NCI-H146 treated with DMSO at 0.1 percent for 48 hours (cell line): ENCODE measurements at regions not wholly inside any gene's neighbourhood (a gene's known extent, or its start where the extent isn't known, plus 50 kb on each side); places are given as distances from the start of the nearest gene placed in this dataset.
"Not testable (repeated sequence)": the region's sequence is repeated elsewhere in the genome, so short reads cannot be mapped to it uniquely, and the experiment has no call there.

Source experiments
- DNase-seq: peaks from one replicate; lab custom pipeline; 2025; ENCODE audit not compliant: unreplicated experiment; lab: John Stamatoyannopoulos, UW

DNA sequence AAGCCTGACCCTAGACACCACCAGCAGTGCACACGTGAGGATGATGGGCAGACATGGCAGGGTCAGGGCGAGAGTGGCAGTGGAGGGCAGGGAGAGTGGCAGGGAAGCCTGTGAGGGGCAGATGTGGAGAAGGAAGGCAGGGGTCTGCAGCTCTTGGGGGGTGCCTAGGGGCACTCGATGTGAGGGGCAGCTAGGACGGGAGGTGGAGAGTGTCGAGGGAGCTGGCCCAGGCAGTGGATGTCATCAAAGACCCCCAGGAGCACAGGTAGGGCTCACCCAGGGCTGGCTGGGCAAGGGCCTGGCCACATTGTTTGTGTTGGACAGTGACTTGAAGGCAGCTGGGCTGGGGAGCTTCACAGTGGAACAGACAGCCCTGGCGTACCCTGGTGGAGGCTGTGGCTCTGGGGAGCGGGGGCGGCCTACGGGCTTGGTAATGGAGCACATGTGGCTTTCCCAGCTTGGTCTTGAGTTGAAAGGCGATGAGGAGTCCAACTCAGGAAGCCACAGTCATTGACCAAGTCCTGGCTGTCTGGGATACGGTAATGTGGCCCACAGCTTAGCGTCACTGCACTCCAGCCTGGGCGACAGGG, 87.1 kb downstream of the RTP5 start:
- no peak for DNase-seq

DNA sequence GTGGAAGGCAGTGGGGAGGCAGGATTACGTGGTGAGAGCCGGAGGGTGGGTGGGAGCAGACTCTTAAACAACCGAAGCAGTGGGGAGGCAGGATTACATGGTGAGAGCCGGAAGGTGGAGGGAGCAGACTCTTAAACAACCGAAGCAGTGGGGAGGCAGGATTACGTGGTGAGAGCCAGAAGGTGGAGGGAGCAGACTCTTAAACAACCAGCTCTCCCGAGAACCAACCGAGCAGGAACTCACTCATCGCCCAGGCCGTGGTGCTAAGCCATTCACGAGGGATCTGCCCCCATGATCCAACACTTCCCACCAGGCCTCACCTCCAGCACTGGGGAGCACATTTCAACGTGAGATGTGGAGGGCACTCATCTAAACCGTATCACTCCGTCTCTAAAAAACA, 87.7 kb downstream of the RTP5 start:
- no peak for DNase-seq

GRCh38 chr2:241958818-241959545, 89.5 kb downstream of the RTP5 start:
- DNase-seq, result no peak

DNA sequence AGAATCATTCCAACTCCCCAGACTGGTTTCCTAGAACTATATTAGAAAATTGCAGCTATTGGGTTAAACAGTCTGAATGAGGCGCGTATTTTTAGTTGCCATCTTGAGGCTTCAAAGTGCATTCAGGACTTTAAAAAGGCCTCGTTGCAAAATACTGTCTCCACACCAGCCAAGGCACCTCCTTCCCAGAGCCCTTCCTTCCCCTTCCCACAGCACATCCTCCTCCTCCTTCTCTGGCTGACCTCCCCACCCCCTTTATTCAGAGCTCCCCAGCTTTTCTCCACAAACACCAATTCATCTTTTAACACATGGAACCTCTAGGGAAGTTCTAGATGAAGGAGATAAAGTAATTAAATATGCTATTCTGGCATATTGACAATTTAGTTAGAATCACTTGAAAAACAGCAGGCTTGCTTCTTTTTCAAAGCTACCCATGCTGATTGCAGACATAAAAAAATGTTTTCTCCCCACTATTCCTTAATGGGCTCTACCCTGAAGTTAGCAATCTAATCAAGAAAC, 90.3 kb downstream of the RTP5 start:
- no peak for DNase-seq

- DNase-seq, result no peak
Measured at GRCh38 chr2:241961454-241961853, 91.9 kb downstream of the RTP5 start.

DNA sequence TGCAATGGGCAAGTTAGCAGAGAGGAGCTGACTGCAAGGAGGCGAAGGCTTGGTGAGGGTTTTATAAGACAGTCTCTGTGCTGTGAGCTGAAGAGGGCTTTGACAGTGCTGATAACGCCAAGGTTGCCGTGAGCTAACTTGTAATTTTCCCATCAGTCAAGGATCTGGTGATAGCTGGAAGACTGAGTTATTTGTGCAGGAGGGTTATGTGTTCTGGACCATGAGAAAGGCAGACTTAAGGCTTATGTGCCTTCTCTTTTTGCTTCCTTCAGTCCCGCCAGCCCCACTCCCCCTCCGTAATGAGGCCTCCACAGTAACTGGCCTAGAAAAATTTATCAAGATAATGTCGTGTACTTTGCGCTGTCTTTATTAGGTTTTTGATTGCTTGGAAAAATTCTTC, 94.6 kb downstream of the RTP5 start:
- no peak for DNase-seq

DNA sequence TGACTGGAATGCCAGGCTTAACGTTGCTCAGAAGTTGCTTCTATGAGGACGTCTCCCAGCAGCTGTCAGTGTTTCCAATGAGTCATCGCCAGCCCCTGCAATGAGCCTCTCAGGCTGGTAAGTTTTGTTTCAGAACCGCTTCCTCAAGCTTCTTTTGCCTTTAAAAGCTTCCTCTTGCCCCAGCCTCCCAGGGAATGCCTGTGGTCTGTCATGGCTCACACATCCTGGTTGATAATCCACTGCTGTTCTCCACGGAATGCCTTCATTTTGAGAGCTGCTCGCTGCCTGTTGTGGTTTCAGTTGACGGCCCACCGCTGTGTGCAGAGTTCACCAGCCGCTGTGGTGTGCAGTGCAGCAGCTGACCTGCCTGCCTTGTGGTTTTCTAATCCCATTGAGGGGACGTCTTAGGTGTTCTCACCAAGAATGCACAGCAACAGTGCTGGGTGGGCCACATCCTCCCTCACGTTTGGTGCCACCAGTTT, 96.4 kb downstream of the RTP5 start:
- no peak for DNase-seq

DNA sequence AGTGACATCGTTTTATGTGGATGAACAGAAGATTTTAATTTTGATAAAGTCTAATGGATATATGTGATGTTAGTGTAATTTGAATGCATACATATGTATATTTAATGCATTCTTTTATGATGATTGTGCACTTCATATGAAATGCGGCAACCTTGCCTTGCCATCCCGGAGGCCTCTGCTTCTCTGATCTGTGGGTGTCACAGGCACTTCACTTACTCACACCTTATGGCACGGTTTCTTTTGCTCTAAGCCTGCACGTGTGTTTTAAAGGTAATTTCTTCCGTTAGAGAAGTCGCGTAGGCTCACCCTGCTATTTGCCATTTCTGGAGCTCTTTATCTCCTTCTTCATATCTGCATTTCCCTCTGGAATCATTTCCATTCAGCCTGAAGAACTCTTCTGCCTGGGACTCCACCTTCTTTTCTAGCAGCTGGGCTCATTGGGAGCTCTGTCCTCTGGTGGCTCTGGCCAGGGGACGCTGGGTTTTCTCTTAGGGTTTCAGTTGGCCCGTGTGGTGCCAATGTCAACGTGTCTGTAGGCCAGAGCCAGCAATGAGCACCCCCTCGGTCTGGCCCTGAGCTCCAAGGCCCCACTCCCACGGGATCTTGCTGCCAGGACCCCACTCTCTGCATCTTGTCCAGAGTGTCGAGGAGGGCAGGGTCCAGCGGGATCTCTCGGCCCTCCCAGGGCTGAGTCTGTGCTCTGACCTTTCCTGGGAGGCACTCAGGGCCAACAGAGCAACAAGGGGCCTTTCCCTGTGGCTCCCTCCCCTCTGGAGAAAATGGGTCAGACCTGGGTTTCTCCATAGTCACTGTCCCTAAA, 97.3 kb downstream of the RTP5 start:
- no peak for DNase-seq

- no peak for DNase-seq
Measured at GRCh38 chr2:241967467-241968144, 98.1 kb downstream of the RTP5 start.

DNA sequence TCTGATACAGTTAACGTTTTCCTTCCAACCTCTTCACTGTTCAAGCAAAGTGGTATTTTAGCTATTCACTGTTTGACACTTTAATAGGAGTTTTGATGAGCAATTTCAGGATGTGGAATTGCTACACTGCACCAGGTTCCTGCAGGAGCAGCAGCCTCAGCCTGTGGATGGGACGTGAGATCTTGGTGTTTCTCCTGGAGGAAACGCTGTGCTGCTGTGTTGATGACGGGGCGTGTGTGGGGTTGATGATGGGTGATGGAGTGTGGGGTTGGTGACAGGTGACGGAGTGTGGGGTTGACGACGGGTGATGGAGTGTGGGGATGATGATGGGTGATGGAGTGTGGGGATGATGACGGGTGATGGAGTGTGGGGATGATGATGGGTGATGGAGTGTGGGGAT, 98.9 kb downstream of the RTP5 start:
- DNase-seq, result no peak

- DNase-seq, result not testable (repeated sequence)
Measured at GRCh38 chr2:241969182-241969581, 99.7 kb downstream of the RTP5 start.

GRCh38 chr2:241970716-241971115, 101.2 kb downstream of the RTP5 start:
- DNase-seq, result no peak

- no peak for DNase-seq
Measured at GRCh38 chr2:241974096-241974495, 104.6 kb downstream of the RTP5 start.

DNA sequence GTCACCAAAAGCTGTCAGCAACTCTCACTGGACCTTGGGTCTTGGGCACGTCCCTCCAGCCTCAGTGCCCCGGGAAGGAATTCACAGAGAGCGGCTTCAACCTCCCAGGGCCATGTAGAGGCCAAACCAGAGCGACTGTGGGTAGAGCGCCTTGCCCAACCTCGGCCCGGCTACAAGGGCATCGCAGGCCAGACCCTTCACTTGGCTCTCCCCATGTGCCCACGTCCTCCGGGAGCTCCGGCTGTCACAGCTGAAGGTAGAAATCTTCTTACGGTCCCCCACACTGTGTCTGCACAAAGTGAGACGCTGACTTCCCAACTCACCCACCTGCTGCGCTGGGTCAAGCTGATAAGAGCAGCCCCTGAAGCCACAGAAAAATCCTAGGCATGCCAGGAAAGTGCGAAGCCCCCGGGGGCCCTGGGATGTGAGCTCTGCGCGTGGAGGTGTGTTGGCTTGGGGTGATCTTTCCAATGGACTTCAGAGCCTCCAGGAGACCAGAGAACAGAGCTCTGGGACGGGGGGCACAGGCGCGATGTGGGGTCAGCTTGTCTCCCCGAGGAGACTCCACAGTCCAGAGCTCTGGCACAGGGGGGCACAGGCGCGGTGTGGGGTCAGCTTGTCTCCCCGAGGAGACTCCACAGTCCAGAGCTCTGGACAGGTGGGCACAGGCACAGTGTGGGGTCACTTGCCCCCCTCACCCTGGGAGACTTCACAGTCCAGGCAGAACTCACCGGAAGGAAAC, 105.5 kb downstream of the RTP5 start:
- no peak for DNase-seq

GRCh38 chr2:241975593-241976284, 106.2 kb downstream of the RTP5 start:
- DNase-seq, result no peak

- DNase-seq, result no peak
Measured at GRCh38 chr2:241976296-241976695, 106.8 kb downstream of the RTP5 start.

DNA sequence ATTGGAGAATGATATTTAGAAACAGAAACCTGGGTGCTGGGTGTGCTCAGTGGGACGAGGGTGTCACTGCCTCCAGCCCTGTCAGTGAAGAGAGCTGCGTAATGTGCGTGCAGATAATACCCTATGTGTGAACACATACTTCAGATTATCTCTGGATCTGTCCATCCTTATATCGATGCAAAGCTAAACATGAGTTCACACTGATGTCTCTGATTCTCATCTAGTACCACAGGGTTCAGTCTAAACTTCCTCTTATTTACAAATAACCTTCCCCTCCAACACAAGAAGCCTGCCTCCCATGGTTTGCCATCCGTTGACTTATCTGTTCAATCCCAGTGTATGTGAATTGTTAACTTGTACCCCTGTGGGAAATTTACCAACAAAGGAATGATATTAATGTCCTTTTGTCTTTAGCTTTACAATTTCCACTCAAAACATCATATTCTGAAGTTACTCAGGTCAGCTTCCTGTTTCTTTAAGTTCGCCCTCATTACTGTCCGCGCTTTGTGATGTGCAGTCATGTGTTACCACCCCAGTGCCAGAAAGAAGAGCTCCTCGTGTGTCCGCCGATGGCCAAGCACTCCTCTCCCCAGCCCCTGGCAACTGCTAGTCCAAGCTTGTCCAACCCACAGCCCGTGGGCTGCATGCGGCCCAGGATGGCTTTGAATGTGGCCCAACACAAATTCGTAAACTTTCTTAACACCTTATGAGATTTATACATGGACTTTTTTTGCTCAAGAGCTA, 108.2 kb downstream of the RTP5 start:
- DNase-seq, result no peak

GRCh38 chr2:241978670-241979069, 109.1 kb downstream of the RTP5 start:
- DNase-seq, result no peak

DNA sequence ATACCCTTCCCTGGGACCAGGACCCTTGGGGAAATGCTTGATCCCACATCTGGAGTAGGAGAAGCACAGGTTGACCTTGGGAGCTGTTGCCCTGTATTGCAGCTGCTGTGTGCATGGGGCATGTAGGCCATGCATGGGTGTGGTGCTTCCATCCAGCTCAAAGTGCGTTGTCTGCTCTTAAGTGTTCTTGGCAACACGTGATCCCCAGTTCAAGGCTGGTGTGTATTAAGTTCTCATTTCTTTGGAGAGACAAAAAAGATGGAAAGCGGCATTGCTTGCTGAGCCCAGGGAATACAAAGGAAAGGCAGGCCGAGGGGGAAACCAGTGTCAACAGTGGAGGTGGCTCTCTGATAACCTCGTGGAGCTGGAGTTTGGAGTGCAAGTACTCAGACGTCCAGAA, 110.7 kb downstream of the RTP5 start:
- no peak for DNase-seq
